CD4-positive, alpha-beta T cell treated with Interleukin-6 at 100 ng/mL for 8 hours (primary cell): ENCODE measurements at regions not wholly inside any gene's neighbourhood (a gene's known extent, or its start where the extent isn't known, plus 50 kb on each side); places are given as distances from the start of the nearest gene placed in this dataset.
"Not testable (repeated sequence)": the region's sequence is repeated elsewhere in the genome, so short reads cannot be mapped to it uniquely, and the experiment has no call there.

Source experiments
- DNase-seq: peaks from one replicate; pipeline ENCODE4 v3.0.0-alpha.2; 2020; ENCODE audit warnings: mixed read lengths, low spot score

GRCh38 chrX:132302687-132303086, 83.4 kb upstream of the RAP2C start:
- DNase-seq, result not testable (repeated sequence)

- DNase-seq, result no peak
These were observed 75.7 kb upstream of the RAP2C start for GRCh38 chrX:132294776-132295495.

- no peak for DNase-seq
These were observed 74.9 kb upstream of the RAP2C start for GRCh38 chrX:132294192-132294591.

- DNase-seq, result peak; percentile 43
These were observed 73.5 kb upstream of the RAP2C start for GRCh38 chrX:132292793-132293192.

GRCh38 chrX:132277953-132278614, 58.8 kb upstream of the RAP2C start:
- no peak for DNase-seq

GRCh38 chrX:132272826-132273225, 53.6 kb upstream of the RAP2C start:
- no peak for DNase-seq

- DNase-seq, result no peak
These were observed 52.1 kb upstream of the RAP2C start for GRCh38 chrX:132271311-132271778.

GRCh38 chrX:132270699-132271098, 51.5 kb upstream of the RAP2C start:
- no peak for DNase-seq

GRCh38 chrX:132270021-132270420, 50.8 kb upstream of the RAP2C start:
- no peak for DNase-seq
